Medulla oblongata (tissue), 1 donor: ENCODE measurements at regions not wholly inside any gene's neighbourhood (a gene's known extent, or its start where the extent isn't known, plus 50 kb on each side); places are given as distances from the start of the nearest gene placed in this dataset.

Source experiments
- DNase-seq: peaks from one replicate; pipeline ENCODE4 v3.0.0-alpha.2; 2015; ENCODE audit errors: extremely low spot score

DNA sequence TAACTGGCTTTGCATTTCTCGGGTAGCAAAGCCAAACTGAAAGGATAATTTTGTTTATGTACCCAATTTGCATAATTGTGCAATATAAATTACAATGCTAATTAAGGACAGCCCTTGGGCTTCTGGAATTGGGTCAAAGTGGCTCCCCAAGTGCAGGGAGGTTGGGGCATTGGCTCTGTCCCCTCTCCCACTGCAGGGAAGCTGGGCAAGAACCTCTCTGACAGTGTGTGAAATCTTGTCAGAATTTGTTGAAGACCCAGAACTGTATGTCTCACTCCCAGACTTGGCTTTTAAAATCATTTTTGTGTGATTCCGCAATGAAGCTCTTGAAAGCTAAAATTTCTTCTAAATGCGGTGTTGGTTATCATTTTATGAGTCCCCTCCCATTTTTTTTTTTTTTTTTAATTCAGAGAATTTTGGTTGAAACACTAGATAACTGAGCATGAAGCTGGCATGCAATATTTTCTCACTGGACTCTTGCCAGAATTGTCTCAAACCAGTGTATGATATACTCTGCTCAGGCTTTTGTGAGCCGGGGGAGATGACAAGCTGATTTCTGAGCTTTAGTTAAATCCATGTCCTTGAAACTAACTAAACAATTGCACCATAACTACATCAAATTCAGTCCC is 878.9 kb upstream of the CXADR start:
- DNase-seq, result peak; percentile 12

- DNase-seq, result no peak
Observed at GRCh38 chr21:16634515-16634914, 878.3 kb upstream of the CXADR start.

GRCh38 chr21:16640297-16641027 is 872.4 kb upstream of the CXADR start:
- DNase-seq, result no peak

- DNase-seq, result no peak
Observed at GRCh38 chr21:16642353-16642752, 870.5 kb upstream of the CXADR start.

- DNase-seq, result no peak
Observed at GRCh38 chr21:16644685-16645084, 868.2 kb upstream of the CXADR start.

DNA sequence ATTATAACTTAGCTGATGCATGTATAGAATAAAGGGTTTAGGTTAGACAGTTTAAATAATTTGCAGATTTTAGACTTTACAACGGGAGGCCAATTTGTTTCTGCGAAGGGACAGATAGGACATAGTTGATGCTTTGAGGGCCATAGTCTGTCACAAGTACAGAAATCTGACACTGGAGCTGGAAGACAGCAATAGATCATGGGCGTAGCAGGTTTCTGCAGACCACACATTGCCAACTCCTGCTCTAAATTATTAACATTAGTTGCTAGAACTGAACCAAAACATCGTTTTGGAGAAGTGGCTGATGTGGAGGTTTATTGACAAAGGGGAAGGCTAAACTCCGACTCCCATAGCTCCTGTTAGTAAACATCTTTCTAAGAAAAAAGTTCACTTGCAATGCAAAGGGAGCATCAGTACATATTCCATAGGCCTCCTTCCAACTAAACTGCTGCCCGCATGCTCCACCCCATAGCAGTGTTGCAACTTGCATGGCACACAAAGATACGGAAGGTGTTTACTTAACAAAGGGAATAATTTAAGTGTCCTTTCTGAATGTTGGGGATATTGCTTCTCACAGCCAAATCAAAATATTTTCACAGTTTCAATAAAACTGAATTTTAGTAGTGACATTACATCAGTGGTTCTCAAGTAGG is 862.0 kb upstream of the CXADR start:
- no peak for DNase-seq

- no peak for DNase-seq
Observed at GRCh38 chr21:16651956-16652355, 860.9 kb upstream of the CXADR start.

- no peak for DNase-seq
Observed at GRCh38 chr21:16663436-16663835, 849.4 kb upstream of the CXADR start.

DNA sequence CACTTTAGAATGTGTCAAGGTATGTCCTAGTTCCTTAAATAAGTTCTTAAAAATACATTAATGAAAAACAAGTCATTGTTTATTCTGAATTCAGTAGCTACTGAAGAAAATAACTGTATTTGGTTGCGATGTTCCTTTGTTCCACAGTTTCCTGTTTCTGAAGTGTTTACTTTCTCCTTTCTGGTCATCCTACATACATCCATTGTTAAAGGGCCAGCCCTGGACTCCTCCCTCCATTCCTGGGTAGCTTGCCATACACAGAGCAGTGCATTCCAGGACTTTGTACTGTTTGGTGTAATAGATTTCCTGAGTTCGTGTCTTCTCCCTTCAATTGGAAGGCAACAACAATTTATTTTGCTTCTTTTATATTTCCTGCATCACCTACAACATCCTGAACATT is 845.4 kb upstream of the CXADR start:
- no peak for DNase-seq

DNA sequence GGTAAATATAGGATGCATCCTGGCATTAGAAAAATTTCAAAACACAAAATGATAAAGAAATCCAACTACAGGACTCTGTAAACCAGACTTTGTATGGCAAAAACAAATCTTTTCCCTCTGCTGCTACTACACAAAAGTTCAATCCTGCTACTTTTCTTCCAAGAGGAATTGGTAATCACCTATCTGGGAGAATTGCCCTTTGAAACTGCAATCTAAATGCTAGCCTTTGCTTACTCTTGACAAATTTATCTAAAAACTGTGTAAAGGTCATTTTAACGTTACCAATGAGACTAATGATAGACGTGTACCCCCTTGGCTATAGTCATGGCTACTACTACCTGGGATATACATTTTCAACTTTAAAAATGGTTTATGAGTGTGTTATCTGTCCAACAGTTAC is 837.9 kb upstream of the CXADR start:
- DNase-seq, result no peak

- DNase-seq, result no peak
Observed at GRCh38 chr21:16676391-16676790, 836.5 kb upstream of the CXADR start.

GRCh38 chr21:16678429-16679160 is 834.2 kb upstream of the CXADR start:
- no peak for DNase-seq

GRCh38 chr21:16695074-16695473 is 817.8 kb upstream of the CXADR start:
- DNase-seq, result no peak

GRCh38 chr21:16707274-16707673 is 805.6 kb upstream of the CXADR start:
- no peak for DNase-seq

- no peak for DNase-seq
Observed at GRCh38 chr21:16708101-16708835, 804.6 kb upstream of the CXADR start.

- no peak for DNase-seq
Observed at GRCh38 chr21:16709866-16710550, 802.8 kb upstream of the CXADR start.

- DNase-seq, result no peak
Observed at GRCh38 chr21:16711757-16712156, 801.1 kb upstream of the CXADR start.

GRCh38 chr21:16713331-16714117 is 799.3 kb upstream of the CXADR start:
- no peak for DNase-seq

GRCh38 chr21:16740511-16740910 is 772.3 kb upstream of the CXADR start:
- no peak for DNase-seq

GRCh38 chr21:16741141-16741665 is 771.6 kb upstream of the CXADR start:
- DNase-seq, result peak; percentile 41
